Sigmoid colon (tissue), 6 donors: ENCODE measurements at regions not wholly inside any gene's neighbourhood (a gene's known extent, or its start where the extent isn't known, plus 50 kb on each side); places are given as distances from the start of the nearest gene placed in this dataset.

Experiments used
- DNase-seq: peaks from one replicate; pipeline ENCODE4 v3.0.0-alpha.2; 2019
- H3K27ac ChIP-seq, 4 donors: fragments of 200-600 bp; sonication (generic); one replicate each; pipeline ENCODE4 v1.5.1; 2016 to 2019; ENCODE audit warnings: mild to moderate bottlenecking in 1 of 4
- H3K27me3 ChIP-seq, 3 donors: fragments of 200-600 bp; sonication (generic); one replicate each; pipeline ENCODE4 v1.5.1; 2019; ENCODE audit warnings: mild to moderate bottlenecking in 1 of 3
- H3K36me3 ChIP-seq, 4 donors: fragments of 200-600 bp; sonication (generic); one replicate each; pipeline ENCODE4 v1.5.1; 2016 to 2019
- H3K4me1 ChIP-seq, 4 donors: fragments of 200-600 bp; sonication (generic); one replicate each; pipeline ENCODE4 v1.5.1; 2017 to 2019
- H3K4me3 ChIP-seq, 4 donors: fragments of 200-600 bp; sonication (generic); one replicate each; pipeline ENCODE4 v1.5.1; 2017 to 2019; ENCODE audit warnings: mild to moderate bottlenecking in 2 of 4, moderate library complexity in 1 of 4
- H3K9me3 ChIP-seq, 4 donors: fragments of 200-600 bp in 3 of 4; sonication (generic) in 3 of 4; one replicate each; pipeline versions ENCODE4 v1.5.1 to v1.6.1; 2013 to 2019
- EP300 ChIP-seq, 4 donors: sonication (generic); formaldehyde crosslinking; IDR thresholded peaks; one replicate each; pipeline ENCODE4 v1.6.1; 2017; ENCODE audit warnings: antibody characterized with exemption in 4 of 4
- POLR2A ChIP-seq, 2 donors: fragments of 450-650 bp; IDR thresholded peaks; one replicate each; pipeline ENCODE4 v1.6.1; 2016; ENCODE audit warnings: antibody characterized with exemption in 2 of 2, mild to moderate bottlenecking in 2 of 2, moderate library complexity in 2 of 2
- POLR2AphosphoS5 ChIP-seq, 4 donors: sonication (generic); formaldehyde crosslinking; IDR thresholded peaks; one replicate each; pipeline ENCODE4 v1.6.1; 2017; ENCODE audit warnings: antibody characterized with exemption in 4 of 4
- WGBS, 2 donors: extraction: QIAGEN DNeasy Blood & Tissue Kit; methylation state at CpG; one replicate each; pipeline ENCODE4 v1.1.7; 2013; 5-methylcytosine and 5-hydroxymethylcytosine counted together
- intact Hi-C: fragments of 100-400 bp; cut with DNase I; formaldehyde crosslinking; loops from one replicate; pipeline ENCODE4 v1.15.1; 2023
- TF ChIP-seq, protein P1 (sequence below), 4 experiments: fragments of 450-650 bp in 3 of 4; fragments of 200-600 bp in 1 of 4; IDR thresholded peaks; one replicate each; pipeline ENCODE4 v1.5.1; 2016 to 2019; ENCODE audit warnings: antibody characterized with exemption in 4 of 4, mild to moderate bottlenecking in 3 of 4, moderate library complexity in 2 of 4
- donor health status: healthy with polysubstance abuse.
- donor health status: healthy.

DNA sequence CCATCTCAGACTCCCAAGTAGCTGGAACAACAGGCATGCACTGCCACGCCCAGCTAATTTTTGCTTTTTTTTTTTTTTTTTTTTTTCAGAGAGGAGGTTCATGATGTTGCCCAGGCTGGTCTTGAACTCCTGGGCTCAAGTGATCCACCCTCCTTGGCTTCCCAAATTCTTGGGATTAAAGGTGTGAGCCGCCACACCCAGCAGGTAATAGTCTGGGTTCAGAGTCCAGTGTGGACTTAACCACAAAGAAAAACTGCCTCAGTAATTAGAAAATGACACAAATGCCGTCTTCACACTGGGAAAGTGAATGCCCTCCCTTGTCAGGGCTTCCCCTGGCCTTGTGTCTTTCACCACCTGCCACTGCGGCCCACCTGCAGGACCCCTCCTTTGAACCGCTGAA, 101.1 kb downstream of the RAB11FIP2 start:
- TF ChIP-seq, protein P1, sequence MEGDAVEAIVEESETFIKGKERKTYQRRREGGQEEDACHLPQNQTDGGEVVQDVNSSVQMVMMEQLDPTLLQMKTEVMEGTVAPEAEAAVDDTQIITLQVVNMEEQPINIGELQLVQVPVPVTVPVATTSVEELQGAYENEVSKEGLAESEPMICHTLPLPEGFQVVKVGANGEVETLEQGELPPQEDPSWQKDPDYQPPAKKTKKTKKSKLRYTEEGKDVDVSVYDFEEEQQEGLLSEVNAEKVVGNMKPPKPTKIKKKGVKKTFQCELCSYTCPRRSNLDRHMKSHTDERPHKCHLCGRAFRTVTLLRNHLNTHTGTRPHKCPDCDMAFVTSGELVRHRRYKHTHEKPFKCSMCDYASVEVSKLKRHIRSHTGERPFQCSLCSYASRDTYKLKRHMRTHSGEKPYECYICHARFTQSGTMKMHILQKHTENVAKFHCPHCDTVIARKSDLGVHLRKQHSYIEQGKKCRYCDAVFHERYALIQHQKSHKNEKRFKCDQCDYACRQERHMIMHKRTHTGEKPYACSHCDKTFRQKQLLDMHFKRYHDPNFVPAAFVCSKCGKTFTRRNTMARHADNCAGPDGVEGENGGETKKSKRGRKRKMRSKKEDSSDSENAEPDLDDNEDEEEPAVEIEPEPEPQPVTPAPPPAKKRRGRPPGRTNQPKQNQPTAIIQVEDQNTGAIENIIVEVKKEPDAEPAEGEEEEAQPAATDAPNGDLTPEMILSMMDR (IDR thresholded peaks at IDR 0.05), result no peak
- no peak for TF ChIP-seq EP300 (IDR thresholded peaks at IDR 0.05)
- TF ChIP-seq POLR2A (IDR thresholded peaks at IDR 0.05), result no peak
- no peak for TF ChIP-seq POLR2AphosphoS5 (IDR thresholded peaks at IDR 0.05)
- intact Hi-C loops, result no loop called here
- Histone ChIP-seq H3K36me3 (no peaks in the 10 kb centered on the region), H3K4me1 (no peaks in the 10 kb centered on the region), H3K27ac (no peak overlapping the region), H3K4me3 (no peak overlapping the region), H3K9me3 (no peaks in the 10 kb centered on the region), H3K27me3 (no peaks in the 10 kb centered on the region)
- DNase-seq, result no peak
- WGBS, 2 donors, result 43 to 85% methylated on average over 5 of the region's 5 CpGs

DNA sequence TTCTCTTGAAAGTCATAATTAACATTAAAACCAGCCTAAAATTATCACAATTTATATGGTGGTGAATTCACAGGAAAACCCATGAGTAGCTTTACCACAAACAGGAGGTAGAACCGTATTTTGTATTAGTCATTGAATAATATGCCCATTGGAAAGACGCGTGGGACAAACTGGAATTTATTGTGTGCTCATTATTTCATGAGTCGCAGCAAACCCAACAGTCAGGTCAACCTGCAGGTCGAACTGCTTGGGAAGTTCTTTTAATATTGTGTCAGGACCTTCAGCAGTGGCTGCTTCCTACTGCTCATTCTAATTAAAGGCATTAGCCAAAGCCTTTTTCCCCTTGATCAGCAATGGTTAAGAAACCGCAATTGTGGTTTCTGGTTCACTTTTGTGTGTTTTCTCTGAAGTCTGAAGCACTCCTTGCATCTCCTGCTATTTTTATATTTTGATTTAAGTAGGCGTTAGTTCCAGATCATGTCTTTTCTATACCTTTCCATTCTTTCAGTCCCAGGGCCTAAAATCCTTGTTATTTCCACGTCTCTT, 100.1 kb downstream of the RAB11FIP2 start:
- Histone ChIP-seq H3K4me1 (no peaks in the 10 kb centered on the region), H3K4me3 (no peak overlapping the region)
- 83 to 91% methylated on average over 8 of the region's 8 CpGs for WGBS, 2 donors

DNA sequence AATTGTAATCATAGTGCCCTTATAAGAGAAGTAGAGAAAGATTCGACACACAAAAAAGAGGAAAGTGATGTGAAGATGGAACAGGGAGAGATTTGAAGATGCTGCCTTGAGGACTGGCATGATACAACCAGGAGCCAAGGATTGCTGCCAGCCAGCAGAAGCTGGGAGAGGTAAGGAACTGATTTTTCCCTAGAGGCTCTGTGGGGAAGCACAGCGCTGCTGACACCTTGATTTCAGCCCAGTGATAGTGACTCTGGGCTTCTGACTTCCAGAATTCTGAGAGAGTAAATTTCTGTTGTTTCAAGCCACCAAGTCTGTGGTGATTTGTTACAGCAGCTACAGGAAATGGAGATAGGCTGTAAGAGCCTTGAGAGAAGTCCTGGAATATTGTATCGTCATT, 98.2 kb downstream of the RAB11FIP2 start:
- TF ChIP-seq EP300 (IDR thresholded peaks at IDR 0.05) (no peak), POLR2A (IDR thresholded peaks at IDR 0.05) (no peak), POLR2AphosphoS5 (IDR thresholded peaks at IDR 0.05) (no peak)
- TF ChIP-seq, protein P1 (IDR thresholded peaks at IDR 0.05), result no peak
- H3K4me1 ChIP-seq, result no peaks in the 10 kb centered on the region
- WGBS, 2 donors, result 82 to 93% methylated on average over 3 of the region's 3 CpGs
- no peak for DNase-seq
- H3K36me3 ChIP-seq, result no peaks in the 10 kb centered on the region
- intact Hi-C loops, result no loop called here
- H3K9me3 ChIP-seq, result no peaks in the 10 kb centered on the region
- no peak overlapping the region for H3K4me3 ChIP-seq
- H3K27me3 ChIP-seq, result no peaks in the 10 kb centered on the region
- no peak overlapping the region for H3K27ac ChIP-seq

More for the DNA sequence above, 100.1 kb downstream of the RAB11FIP2 start:
- Histone ChIP-seq H3K9me3 (no peaks in the 10 kb centered on the region), H3K27me3 (no peaks in the 10 kb centered on the region), H3K27ac (no peak overlapping the region), H3K36me3 (no peaks in the 10 kb centered on the region)
- TF ChIP-seq, protein P1 (IDR thresholded peaks at IDR 0.05), result no peak
- TF ChIP-seq POLR2AphosphoS5 (IDR thresholded peaks at IDR 0.05) (no peak), EP300 (IDR thresholded peaks at IDR 0.05) (no peak), POLR2A (IDR thresholded peaks at IDR 0.05) (no peak)
- intact Hi-C loops, result no loop called here
- DNase-seq, result no peak

DNA sequence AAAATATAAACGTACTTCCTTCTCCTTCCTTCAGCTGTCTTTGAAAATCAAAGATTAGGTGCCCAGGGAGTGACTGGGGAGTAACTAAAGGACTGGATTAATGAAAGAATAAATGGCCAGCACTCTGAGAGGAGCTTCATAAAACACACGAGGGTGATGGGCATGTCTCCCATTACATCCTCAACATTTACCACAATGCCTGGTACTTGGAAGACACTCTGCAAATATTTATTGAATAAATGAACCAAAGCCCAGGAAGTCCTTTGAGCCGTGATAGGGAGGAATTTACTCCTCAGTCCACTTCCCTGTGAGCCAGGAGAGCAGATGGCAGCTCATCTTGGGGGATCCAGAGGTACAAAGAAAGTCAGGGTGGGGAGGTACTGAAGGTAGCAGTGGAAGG, 96.3 kb downstream of the RAB11FIP2 start:
- no peak for TF ChIP-seq POLR2A (IDR thresholded peaks at IDR 0.05)
- TF ChIP-seq, protein P1 (IDR thresholded peaks at IDR 0.05), result no peak
- TF ChIP-seq POLR2AphosphoS5 (IDR thresholded peaks at IDR 0.05), result no peak
- no peak for TF ChIP-seq EP300 (IDR thresholded peaks at IDR 0.05)
- H3K4me1 ChIP-seq, result no peaks in the 10 kb centered on the region
- DNase-seq, result no peak
- intact Hi-C loops, result no loop called here
- no peaks in the 10 kb centered on the region for H3K36me3 ChIP-seq
- 12 to 47% methylated on average over 3 of the region's 3 CpGs for WGBS, 2 donors
- no peak overlapping the region for H3K4me3 ChIP-seq
- H3K27me3 ChIP-seq, result no peaks in the 10 kb centered on the region
- H3K9me3 ChIP-seq, result no peaks in the 10 kb centered on the region
- H3K27ac ChIP-seq, result no peak overlapping the region
